Stimulated activated CD8-positive, alpha-beta memory T cell treated with anti-CD3 and anti-CD28 coated beads, Interleukin-12 subunit alpha, Interleukin-12 subunit beta, amount 100 ng/mL, for 1 hour (primary cell): ENCODE measurements at regions not wholly inside any gene's neighbourhood (a gene's known extent, or its start where the extent isn't known, plus 50 kb on each side); places are given as distances from the start of the nearest gene placed in this dataset.
"Not testable (repeated sequence)": the region's sequence is repeated elsewhere in the genome, so short reads cannot be mapped to it uniquely, and the experiment has no call there.

ENCODE experiments used
- DNase-seq: peaks from one replicate; pipeline ENCODE4 v3.0.0-alpha.2; 2020; ENCODE audit warnings: low read depth

- DNase-seq, result not testable (repeated sequence)
These were observed 124.7 kb upstream of the PRKX start for GRCh38 chrX:3837958-3838643.

GRCh38 chrX:3837211-3837610 lies 123.8 kb upstream of the PRKX start:
- DNase-seq, result not testable (repeated sequence)

- DNase-seq, result not testable (repeated sequence)
These were observed 120.5 kb upstream of the PRKX start for GRCh38 chrX:3833761-3834542.

GRCh38 chrX:3830020-3830419 lies 116.6 kb upstream of the PRKX start:
- not testable (repeated sequence) for DNase-seq

- DNase-seq, result not testable (repeated sequence)
These were observed 115.6 kb upstream of the PRKX start for GRCh38 chrX:3829041-3829531.

GRCh38 chrX:3828378-3829040 lies 115.1 kb upstream of the PRKX start:
- DNase-seq, result not testable (repeated sequence)

- DNase-seq, result not testable (repeated sequence)
These were observed 110.6 kb upstream of the PRKX start for GRCh38 chrX:3824008-3824407.

- DNase-seq, result no peak
These were observed 106.7 kb upstream of the PRKX start for GRCh38 chrX:3820167-3820566.

GRCh38 chrX:3817480-3817879 lies 104.0 kb upstream of the PRKX start:
- DNase-seq, result not testable (repeated sequence)

- no peak for DNase-seq
These were observed 102.6 kb upstream of the PRKX start for GRCh38 chrX:3815896-3816664.

GRCh38 chrX:3811331-3812311 lies 98.2 kb upstream of the PRKX start:
- DNase-seq, result no peak

- no peak for DNase-seq
These were observed 94.5 kb upstream of the PRKX start for GRCh38 chrX:3807906-3808305.

- no peak for DNase-seq
These were observed 93.2 kb upstream of the PRKX start for GRCh38 chrX:3806630-3807029.

- no peak for DNase-seq
These were observed 90.3 kb upstream of the PRKX start for GRCh38 chrX:3803713-3804112.

- DNase-seq, result no peak
These were observed 89.9 kb upstream of the PRKX start for GRCh38 chrX:3803305-3803704.

- not testable (repeated sequence) for DNase-seq
These were observed 82.0 kb upstream of the PRKX start for GRCh38 chrX:3795411-3795810.

- no peak for DNase-seq
These were observed 78.0 kb upstream of the PRKX start for GRCh38 chrX:3791449-3791848.

GRCh38 chrX:3788494-3789233 lies 75.2 kb upstream of the PRKX start:
- DNase-seq, result no peak

- no peak for DNase-seq
These were observed 74.4 kb upstream of the PRKX start for GRCh38 chrX:3787856-3788255.

- DNase-seq, result not testable (repeated sequence)
These were observed 72.4 kb upstream of the PRKX start for GRCh38 chrX:3785822-3786221.
